ENCODE measurements at regions not wholly inside any gene's neighbourhood (a gene's known extent, or its start where the extent isn't known, plus 50 kb on each side); places are given as distances from the start of the nearest gene placed in this dataset.
"Not testable (repeated sequence)": the region's sequence is repeated elsewhere in the genome, so short reads cannot be mapped to it uniquely, and the experiment has no call there.

DNA sequence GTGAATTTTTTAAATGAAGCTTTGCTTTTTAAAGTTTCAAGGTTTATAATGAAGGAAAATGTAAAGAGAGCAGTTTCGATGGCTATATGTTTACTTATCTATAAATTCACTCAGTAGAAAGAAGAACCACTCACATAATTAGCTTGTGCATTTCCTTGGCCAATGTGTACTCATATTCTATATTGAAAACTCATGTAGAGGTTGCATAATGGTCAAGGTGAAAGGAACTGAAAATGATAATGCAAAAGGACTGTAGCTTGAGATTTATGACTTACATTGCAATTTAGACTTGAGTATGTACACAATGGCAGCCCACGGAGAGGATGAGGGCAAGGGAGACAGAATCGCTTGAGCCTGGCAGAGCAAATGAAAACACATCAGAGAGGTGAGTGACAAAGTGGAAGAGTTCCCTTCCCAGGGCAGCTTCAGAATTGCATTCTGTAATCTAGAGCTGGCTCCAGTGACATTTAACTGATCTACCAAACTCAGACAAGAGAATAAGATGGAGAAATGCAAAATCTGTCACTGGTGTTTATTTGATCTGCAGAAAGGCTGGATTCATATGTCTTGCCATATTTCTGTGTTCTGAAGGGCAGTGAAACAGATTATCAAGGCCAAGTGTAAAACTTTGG lies 191.8 kb downstream of the TMEM200A start:
- no peak for DNase-seq (ENCODE audit: low read depth, low spot score)

DNA sequence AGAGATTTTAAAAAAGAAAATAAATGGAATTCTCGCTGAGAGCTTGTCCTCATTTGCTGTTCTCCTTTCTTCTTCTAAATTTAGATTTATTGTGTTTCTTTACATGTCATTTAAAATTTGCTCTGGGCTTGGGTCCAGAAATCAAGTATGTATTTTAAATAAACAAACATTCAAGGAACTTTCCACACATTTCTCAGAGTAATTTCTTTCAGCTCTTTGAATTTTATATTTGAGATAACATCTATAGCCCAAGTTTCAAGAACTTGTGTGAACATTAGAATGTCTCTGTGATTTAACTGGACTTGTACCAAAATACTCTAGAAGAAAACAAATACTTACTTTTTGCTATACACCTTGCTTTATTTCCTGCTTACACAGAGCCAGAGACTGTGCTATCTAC lies 192.3 kb downstream of the TMEM200A start:
- no peak for DNase-seq (ENCODE audit: low read depth, low spot score)

GRCh38 chr6:130559166-130559565 lies 193.3 kb downstream of the TMEM200A start:
- no peak for DNase-seq (ENCODE audit: low read depth, low spot score)

DNA sequence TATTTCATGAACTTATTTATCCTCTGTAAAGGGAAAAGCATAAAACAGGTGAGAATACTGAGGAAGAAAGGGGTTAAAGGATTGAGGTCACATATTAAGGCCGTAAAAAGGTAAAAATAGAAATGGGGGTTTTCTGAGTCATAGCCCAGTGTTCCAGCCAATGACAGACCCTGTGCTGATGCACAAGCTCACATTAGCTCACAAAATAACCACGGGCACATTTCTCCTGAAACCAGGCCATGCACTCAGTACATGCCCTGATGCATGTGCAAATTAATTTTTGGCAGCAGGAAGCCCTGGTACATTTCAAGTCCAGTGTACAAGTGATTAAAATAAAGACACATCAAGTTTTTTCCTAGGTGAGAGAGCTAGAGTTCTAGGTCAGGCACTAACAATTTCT lies 194.4 kb downstream of the TMEM200A start:
- DNase-seq (ENCODE audit: low read depth, low spot score) = no peak

DNA sequence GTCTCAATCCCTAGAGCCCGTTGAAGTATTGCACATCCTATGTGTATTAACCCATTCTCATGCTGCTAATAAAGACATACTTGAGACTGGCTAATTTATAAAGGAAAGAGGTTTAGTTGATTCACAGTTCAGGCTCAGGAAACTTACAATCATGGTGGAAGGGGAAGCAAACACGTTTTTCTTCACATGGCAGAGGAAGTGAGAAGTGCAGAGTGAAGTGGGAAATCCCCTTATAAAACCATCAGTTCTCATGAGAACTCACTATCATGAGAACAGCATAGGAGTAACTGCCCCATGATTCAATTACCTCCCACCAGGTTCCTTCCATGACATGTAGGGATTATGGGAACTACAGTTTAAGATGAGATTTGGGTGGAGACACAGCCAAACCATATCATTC lies 195.3 kb downstream of the TMEM200A start:
- DNase-seq (ENCODE audit: low read depth, low spot score) = not testable (repeated sequence)

DNA sequence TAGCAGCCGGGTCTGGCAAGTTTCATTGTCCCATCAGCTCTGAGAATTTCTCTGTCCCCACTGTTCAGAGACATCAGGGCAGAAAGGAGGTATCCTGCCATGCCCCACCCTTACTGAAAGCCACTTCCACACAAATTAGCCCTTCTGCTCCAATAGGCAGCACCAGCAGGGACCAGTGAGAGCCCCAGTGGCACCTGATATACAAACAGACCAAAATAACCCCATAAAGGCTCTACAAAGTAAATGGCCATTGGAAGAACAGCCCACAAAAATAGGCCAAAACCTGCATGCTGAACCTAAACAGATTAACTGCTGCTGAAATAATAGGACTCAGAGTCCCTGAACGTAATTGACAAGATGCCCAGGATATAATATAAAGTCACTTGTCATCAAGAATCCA lies 199.9 kb downstream of the TMEM200A start:
- no peak for DNase-seq (ENCODE audit: low read depth, low spot score)

GRCh38 chr6:130574146-130574545 lies 208.3 kb downstream of the TMEM200A start:
- no peak for DNase-seq (ENCODE audit: low read depth, low spot score)

DNA sequence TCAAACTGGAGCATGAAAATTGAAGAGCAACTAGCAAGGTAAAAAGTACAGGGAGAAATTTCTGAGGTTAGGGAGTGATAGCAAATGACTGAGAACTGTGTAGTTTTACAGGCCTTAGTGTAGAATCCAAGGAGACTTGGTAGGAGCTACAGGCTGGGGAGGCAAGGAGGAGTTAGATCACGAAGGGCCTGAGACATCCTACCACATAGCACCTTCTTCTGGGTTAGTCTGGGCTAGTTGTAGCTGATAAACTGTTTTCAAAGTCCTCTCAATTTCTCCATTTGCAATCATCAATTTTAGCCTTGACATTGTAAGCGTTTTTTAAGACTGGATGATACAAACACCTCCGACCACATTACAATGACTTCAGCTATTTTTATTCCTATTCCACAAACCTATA lies 209.7 kb downstream of the TMEM200A start:
- DNase-seq (ENCODE audit: low read depth, low spot score) = no peak

GRCh38 chr6:130575971-130576370 lies 210.2 kb downstream of the TMEM200A start:
- no peak for DNase-seq (ENCODE audit: low read depth, low spot score)

DNA sequence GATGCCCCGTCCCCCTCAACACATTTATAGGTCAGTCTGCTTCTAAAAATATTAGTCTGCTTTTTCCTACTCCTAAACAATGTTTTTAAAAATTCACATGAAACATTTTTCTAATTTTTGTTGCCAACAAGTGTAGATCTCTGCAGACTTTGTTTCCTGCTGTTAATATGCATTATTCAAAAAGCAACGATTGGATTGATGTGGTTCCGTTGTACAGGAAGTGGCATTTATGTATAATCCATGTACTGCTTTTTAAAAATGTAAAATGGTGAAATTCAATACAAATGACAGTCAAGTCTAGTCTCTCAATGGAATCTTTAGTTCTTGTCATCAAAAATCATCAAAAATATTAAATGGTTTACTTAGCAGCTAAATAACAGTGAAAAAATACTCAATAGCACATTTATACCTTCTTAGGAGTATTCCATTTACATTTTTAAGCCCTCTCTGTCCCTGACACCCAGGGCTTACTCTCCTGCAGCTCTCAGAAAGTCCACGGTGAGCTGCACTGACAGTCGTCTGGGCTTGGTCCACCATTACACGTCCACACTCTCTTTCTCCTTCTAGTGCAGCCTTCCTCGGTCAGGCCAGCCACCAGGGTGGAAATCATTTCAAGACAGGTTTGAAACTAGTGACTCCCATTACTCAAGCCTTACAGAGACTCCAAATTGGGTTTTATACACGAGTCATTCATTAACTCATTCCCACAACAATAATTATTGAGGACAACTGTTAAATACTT lies 211.5 kb downstream of the TMEM200A start:
- no peak for DNase-seq (ENCODE audit: low read depth, low spot score)

- no peak for DNase-seq (ENCODE audit: low read depth, low spot score)
Observed at GRCh38 chr6:130578713-130579112, 212.9 kb downstream of the TMEM200A start.

DNA sequence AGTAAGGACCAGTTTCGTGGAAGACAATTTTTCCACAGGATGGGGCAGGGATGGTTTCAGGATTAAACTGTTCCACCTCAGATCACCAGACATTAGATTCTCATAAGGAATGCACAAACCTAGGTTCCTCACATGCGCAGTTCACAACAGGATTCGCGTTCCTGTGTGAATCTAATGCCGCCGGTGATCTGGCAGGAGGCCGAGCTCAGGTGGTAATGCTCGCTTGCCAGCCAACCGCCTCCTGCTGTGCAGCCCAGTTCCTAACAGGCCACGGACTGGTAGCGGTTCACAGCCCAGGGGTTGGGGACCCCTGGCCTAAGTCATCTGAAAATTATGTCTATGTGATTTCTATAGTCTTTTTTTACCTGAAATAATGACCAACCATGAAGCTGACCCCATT lies 217.5 kb downstream of the TMEM200A start:
- DNase-seq (ENCODE audit: low read depth, low spot score) = no peak

GRCh38 chr6:130585587-130585986 lies 219.8 kb downstream of the TMEM200A start:
- DNase-seq (ENCODE audit: low read depth, low spot score) = no peak

- DNase-seq (ENCODE audit: low read depth, low spot score) = no peak
Observed at GRCh38 chr6:130587778-130588520, 222.1 kb downstream of the TMEM200A start.

DNA sequence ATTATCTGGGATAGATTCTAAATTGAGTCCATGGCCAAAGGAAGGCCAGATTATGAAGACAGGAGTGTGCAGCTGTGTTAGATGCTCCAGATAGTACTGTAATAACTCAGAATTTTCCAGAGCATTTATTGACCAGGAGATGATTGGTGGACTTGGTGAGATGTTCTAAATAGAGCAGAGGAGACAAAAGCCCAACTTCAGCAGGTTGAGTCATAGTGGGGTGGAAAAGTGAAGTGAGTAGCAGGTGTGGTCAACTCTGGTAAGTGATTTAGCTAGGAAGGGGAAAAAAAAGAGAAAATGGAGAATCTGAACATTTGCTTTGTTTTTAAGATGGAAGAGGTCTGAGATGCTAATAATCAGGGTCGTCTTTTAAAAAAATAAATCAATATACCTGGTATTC lies 227.4 kb downstream of the TMEM200A start:
- DNase-seq (ENCODE audit: low read depth, low spot score) = no peak

GRCh38 chr6:130593948-130594347 lies 228.1 kb downstream of the TMEM200A start:
- no peak for DNase-seq (ENCODE audit: low read depth, low spot score)

- DNase-seq (ENCODE audit: low read depth, low spot score) = no peak
Observed at GRCh38 chr6:130598021-130598989, 228.9 kb upstream of the SMLR1 start.

DNA sequence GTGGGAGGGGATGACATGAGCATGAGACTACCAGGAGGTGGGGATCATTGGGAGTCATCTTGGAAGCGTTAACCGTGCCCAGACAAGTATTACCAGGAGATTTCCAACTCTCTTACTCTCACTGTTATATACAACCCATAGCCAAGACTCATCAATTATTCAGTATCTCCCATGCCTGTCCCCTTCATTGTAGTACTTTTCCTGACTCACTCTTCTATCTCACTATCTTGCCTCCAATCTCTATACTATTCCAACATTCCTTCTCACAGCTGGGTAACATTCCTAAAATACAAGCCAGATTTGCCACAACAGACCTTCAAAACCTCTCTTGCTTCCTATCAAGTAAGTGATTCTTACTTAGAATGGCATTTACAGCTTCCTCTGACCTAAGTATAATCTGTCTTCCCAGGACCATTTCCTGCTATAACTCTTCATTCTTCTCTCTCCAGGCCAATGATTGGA lies 226.3 kb upstream of the SMLR1 start:
- no peak for DNase-seq (ENCODE audit: low read depth, low spot score)

GRCh38 chr6:130602151-130602770 lies 224.9 kb upstream of the SMLR1 start:
- no peak for DNase-seq (ENCODE audit: low read depth, low spot score)

GRCh38 chr6:130603391-130603790 lies 223.8 kb upstream of the SMLR1 start:
- no peak for DNase-seq (ENCODE audit: low read depth, low spot score)

DNA sequence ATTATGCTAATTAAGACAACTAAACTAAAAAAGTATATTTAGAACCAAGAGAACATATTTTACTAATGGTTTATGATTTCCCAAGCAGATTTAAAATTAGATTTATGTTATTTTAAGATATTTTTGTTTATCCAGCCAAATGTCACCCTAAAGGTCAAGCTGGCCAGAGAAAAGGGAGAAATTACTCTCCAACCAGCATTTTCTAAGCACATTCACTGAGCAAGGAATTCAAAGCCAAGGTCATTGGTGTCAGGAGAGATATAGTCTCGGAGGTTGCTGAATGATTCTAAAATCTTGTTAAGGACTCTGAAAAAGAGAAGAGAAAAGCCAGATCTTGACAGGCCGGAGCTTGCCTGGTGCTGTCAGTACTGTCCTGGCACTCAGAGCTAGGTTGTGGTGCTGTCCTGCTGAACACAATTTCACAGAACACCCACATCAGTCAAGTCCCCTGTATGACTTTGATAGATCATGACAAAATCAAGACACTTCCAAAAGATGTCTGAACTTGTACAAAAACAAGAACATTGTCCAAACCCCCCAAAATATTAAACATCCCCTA lies 222.3 kb upstream of the SMLR1 start:
- DNase-seq (ENCODE audit: low read depth, low spot score) = no peak

Measured in brain pericyte (primary cell).